ENCODE measurements at regions not wholly inside any gene's neighbourhood (a gene's known extent, or its start where the extent isn't known, plus 50 kb on each side); places are given as distances from the start of the nearest gene placed in this dataset.

- no peak for DNase-seq
These were observed 107.0 kb downstream of the KCNF1 start for GRCh38 chr2:11018651-11019185.

- DNase-seq: no peak
These were observed 107.9 kb downstream of the KCNF1 start for GRCh38 chr2:11019614-11020013.

- DNase-seq: no peak
These were observed 110.3 kb downstream of the KCNF1 start for GRCh38 chr2:11022064-11022463.

- no peak for DNase-seq
These were observed 111.0 kb downstream of the KCNF1 start for GRCh38 chr2:11022591-11023273.

- no peak for DNase-seq
These were observed 111.9 kb downstream of the KCNF1 start for GRCh38 chr2:11023326-11024258.

GRCh38 chr2:11024259-11024645 is 112.5 kb downstream of the KCNF1 start:
- peak; percentile 45 for DNase-seq

- DNase-seq: no peak
These were observed 113.0 kb downstream of the KCNF1 start for GRCh38 chr2:11024687-11025086.

- DNase-seq: no peak
These were observed 114.7 kb downstream of the KCNF1 start for GRCh38 chr2:11026286-11026921.

GRCh38 chr2:11027195-11027594 is 115.5 kb downstream of the KCNF1 start:
- DNase-seq: no peak

- DNase-seq: no peak
These were observed 116.7 kb downstream of the KCNF1 start for GRCh38 chr2:11028407-11028916.

- no peak for DNase-seq
These were observed 117.4 kb downstream of the KCNF1 start for GRCh38 chr2:11029136-11029535.

- DNase-seq: no peak
These were observed 118.3 kb downstream of the KCNF1 start for GRCh38 chr2:11030036-11030435.

GRCh38 chr2:11030909-11031308 is 119.2 kb downstream of the KCNF1 start:
- DNase-seq: no peak

- no peak for DNase-seq
These were observed 120.1 kb downstream of the KCNF1 start for GRCh38 chr2:11031876-11032275.

- no peak for DNase-seq
These were observed 120.7 kb downstream of the KCNF1 start for GRCh38 chr2:11032396-11032795.

- no peak for DNase-seq
These were observed 121.4 kb downstream of the KCNF1 start for GRCh38 chr2:11033114-11033513.

- no peak for DNase-seq
These were observed 116.6 kb upstream of the SLC66A3 start for GRCh38 chr2:11038641-11039040.

GRCh38 chr2:11040992-11041391 is 114.3 kb upstream of the SLC66A3 start:
- no peak for DNase-seq

GRCh38 chr2:11042841-11043240 is 112.4 kb upstream of the SLC66A3 start:
- DNase-seq: no peak

- DNase-seq: no peak
These were observed 112.0 kb upstream of the SLC66A3 start for GRCh38 chr2:11043245-11043644.

- DNase-seq: no peak
These were observed 111.1 kb upstream of the SLC66A3 start for GRCh38 chr2:11044201-11044600.

- DNase-seq: no peak
These were observed 110.0 kb upstream of the SLC66A3 start for GRCh38 chr2:11045294-11045693.

- DNase-seq: no peak
These were observed 106.8 kb upstream of the SLC66A3 start for GRCh38 chr2:11048335-11049008.

Data from DMS153 (cell line).